ENCODE measurements at regions not wholly inside any gene's neighbourhood (a gene's known extent, or its start where the extent isn't known, plus 50 kb on each side); places are given as distances from the start of the nearest gene placed in this dataset.

GRCh38 chr6:163940705-163941623 is 526.4 kb downstream of the QKI start (continued):
- TF ChIP-seq TEAD1 (CRISPR knock-in tag; IDR thresholded peaks at IDR 0.05) = peak in 1 of 2 experiments; percentile 91; a peak in 2 of 4 replicates
- no peak for TF ChIP-seq REST (IDR thresholded peaks at IDR 0.05; ENCODE audit: borderline replicate concordance)
- TF ChIP-seq REST (CRISPR knock-in tag; IDR thresholded peaks at IDR 0.05; ENCODE audit: low read depth) = no peak
- 0 out of 2 replicates have a peak, but pooled peaks have one; percentile 27 for TF ChIP-seq ZNF324 (CRISPR knock-in tag; IDR thresholded peaks at IDR 0.05)
- no peak for TF ChIP-seq YY1 (IDR thresholded peaks at IDR 0.05; ENCODE audit: borderline replicate concordance in 1 of 3, control insufficient read depth in 1 of 3, extremely low read depth in 1 of 3, insufficient read depth in 3 of 3, insufficient read length in 1 of 3, insufficient replicate concordance in 2 of 3, low read depth in 1 of 3, low read length in 2 of 3)
- TF ChIP-seq MTA2 (IDR thresholded peaks at IDR 0.05; ENCODE audit: low read depth) = no peak
- TF ChIP-seq GTF2A2 (tag; IDR thresholded peaks at IDR 0.05) = peak; percentile 88

All from K562 (cell line).